ENCODE measurements at regions not wholly inside any gene's neighbourhood (a gene's known extent, or its start where the extent isn't known, plus 50 kb on each side); places are given as distances from the start of the nearest gene placed in this dataset.

- DNase-seq (ENCODE audit: low read depth, low spot score) = no peak
- TF ChIP-seq, protein P1, sequence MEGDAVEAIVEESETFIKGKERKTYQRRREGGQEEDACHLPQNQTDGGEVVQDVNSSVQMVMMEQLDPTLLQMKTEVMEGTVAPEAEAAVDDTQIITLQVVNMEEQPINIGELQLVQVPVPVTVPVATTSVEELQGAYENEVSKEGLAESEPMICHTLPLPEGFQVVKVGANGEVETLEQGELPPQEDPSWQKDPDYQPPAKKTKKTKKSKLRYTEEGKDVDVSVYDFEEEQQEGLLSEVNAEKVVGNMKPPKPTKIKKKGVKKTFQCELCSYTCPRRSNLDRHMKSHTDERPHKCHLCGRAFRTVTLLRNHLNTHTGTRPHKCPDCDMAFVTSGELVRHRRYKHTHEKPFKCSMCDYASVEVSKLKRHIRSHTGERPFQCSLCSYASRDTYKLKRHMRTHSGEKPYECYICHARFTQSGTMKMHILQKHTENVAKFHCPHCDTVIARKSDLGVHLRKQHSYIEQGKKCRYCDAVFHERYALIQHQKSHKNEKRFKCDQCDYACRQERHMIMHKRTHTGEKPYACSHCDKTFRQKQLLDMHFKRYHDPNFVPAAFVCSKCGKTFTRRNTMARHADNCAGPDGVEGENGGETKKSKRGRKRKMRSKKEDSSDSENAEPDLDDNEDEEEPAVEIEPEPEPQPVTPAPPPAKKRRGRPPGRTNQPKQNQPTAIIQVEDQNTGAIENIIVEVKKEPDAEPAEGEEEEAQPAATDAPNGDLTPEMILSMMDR (IDR thresholded peaks at IDR 0.05; ENCODE audit: low read depth, low read length) = no peak
- H3K4me3 ChIP-seq (ENCODE audit: low read depth, low read length) = no peak overlapping the region
- in situ Hi-C loops (cut with HindIII; ENCODE audit: low sequenced_read_pairs) = no loop called here
These were observed 277.4 kb downstream of the TNS1 start for GRCh38 chr2:217725409-217725808.

GRCh38 chr2:217724471-217724870 lies 278.3 kb downstream of the TNS1 start:
- TF ChIP-seq, protein P1 (IDR thresholded peaks at IDR 0.05; ENCODE audit: low read depth, low read length) = no peak
- H3K4me3 ChIP-seq (ENCODE audit: low read depth, low read length) = no peak overlapping the region
- DNase-seq (ENCODE audit: low read depth, low spot score) = no peak
- in situ Hi-C loops (cut with HindIII; ENCODE audit: low sequenced_read_pairs) = no loop called here

DNA sequence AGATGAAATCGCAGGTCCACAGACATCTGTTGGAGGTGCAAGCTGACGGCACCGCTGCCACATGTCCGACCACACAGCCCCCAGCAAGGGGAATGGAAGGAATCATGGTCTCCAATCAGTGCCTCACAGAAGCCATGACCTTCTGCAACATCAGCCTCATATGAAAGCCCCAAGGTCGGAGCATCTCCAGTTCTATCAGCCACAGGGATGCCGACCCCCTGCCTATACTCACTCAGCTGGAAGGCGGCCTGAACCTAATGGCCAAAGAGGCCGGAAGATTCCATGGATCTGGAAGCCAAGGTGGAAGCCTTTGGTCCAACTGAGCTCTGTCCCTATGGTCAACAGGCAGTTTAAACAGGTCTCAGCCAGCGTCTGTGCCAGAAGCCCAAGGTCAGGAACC lies 278.8 kb downstream of the TNS1 start:
- H3K4me3 ChIP-seq (ENCODE audit: low read depth, low read length) = no peak overlapping the region
- TF ChIP-seq, protein P1 (IDR thresholded peaks at IDR 0.05; ENCODE audit: low read depth, low read length) = no peak
- DNase-seq (ENCODE audit: low read depth, low spot score) = no peak
- in situ Hi-C loops (cut with HindIII; ENCODE audit: low sequenced_read_pairs) = no loop called here

DNA sequence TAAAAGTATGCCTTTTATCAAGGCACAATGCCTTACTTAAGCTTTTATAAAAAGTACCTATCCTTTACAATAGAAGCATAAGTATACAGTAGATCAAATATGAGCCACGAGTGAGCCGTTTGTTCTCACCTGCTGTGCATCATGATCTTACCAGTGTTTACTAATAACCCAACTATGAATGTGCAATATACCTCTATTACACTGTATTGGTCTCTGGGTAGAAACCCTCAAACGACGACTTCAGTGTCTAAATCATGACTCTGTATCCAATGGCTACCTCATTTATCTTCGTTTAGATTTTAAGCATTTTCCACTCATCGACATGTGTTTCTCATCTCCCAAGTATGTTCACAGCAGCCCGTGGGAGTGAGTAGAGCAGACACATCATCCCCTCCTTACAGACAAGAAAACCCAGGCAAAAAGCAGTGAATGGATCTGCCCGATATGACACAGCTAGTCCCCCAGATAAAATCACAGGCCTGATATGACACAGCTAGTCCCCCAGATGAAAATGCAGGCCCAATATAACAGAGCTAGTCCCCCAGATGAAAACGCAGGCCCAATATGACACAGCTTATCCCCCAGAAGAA lies 279.8 kb downstream of the TNS1 start:
- TF ChIP-seq, protein P1 (IDR thresholded peaks at IDR 0.05; ENCODE audit: low read depth, low read length) = no peak
- no peak for DNase-seq (ENCODE audit: low read depth, low spot score)
- in situ Hi-C loops (cut with HindIII; ENCODE audit: low sequenced_read_pairs) = no loop called here

GRCh38 chr2:217717646-217718045 lies 285.1 kb downstream of the TNS1 start:
- TF ChIP-seq, protein P1 (IDR thresholded peaks at IDR 0.05; ENCODE audit: low read depth, low read length) = no peak
- no peak for DNase-seq (ENCODE audit: low read depth, low spot score)
- H3K4me3 ChIP-seq (ENCODE audit: low read depth, low read length) = no peak overlapping the region
- in situ Hi-C loops (cut with HindIII; ENCODE audit: low sequenced_read_pairs) = no loop called here

More for the DNA sequence above, 279.8 kb downstream of the TNS1 start:
- H3K4me3 ChIP-seq (ENCODE audit: low read depth, low read length) = no peak overlapping the region

DNA sequence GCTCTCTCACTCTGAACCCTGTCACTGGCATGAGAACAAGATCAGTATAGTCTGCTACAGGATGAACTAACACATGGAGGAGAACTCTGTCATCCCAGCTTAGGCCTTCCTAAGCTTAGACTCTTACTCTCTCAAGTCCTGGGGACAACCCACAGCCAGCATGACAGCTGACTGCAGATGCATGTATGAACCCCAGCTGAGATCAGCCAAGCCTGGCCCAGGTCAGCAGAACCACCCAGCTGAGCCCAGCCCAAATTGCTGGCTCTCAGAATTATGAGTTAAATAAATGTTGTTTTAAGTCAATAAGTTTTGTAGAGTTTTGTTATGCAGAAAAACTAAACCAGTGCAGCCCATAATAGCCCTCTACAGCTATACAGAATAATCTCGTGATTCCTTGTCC lies 287.3 kb downstream of the TNS1 start:
- no peak for DNase-seq (ENCODE audit: low read depth, low spot score)
- TF ChIP-seq, protein P1 (IDR thresholded peaks at IDR 0.05; ENCODE audit: low read depth, low read length) = no peak
- H3K4me3 ChIP-seq (ENCODE audit: low read depth, low read length) = no peak overlapping the region
- in situ Hi-C loops (cut with HindIII; ENCODE audit: low sequenced_read_pairs) = no loop called here

Measured in astrocyte of the spinal cord (primary cell).